Mesenchymal stem cell (in vitro differentiated cells and primary cell): ENCODE measurements at regions not wholly inside any gene's neighbourhood (a gene's known extent, or its start where the extent isn't known, plus 50 kb on each side); places are given as distances from the start of the nearest gene placed in this dataset.

Experiments used
- DNase-seq: peaks from one replicate; pipeline ENCODE4 v3.0.0-alpha.2; 2013
- H2AFZ ChIP-seq: one replicate; pipeline ENCODE4 v1.6.1; 2013; ENCODE audit warnings: low read depth, mild to moderate bottlenecking, control low read depth, inconsistent platforms, low read length, moderate library complexity
- H2AK5ac ChIP-seq: 2 replicates; pipeline ENCODE4 v1.6.1; 2013; ENCODE audit warnings: low read length, moderate library complexity, mild to moderate bottlenecking, inconsistent platforms; ENCODE audit not compliant: severe bottlenecking
- H2BK120ac ChIP-seq: one replicate; pipeline ENCODE4 v1.6.1; 2013; ENCODE audit warnings: low read depth, mild to moderate bottlenecking, inconsistent platforms, low read length, moderate library complexity
- H2BK12ac ChIP-seq, 2 experiments: one replicate each; pipeline ENCODE4 v1.6.1; 2013; ENCODE audit warnings: inconsistent platforms in 2 of 2, low read length in 2 of 2, mild to moderate bottlenecking in 2 of 2, moderate library complexity in 2 of 2, control low read depth in 1 of 2
- H2BK15ac ChIP-seq: one replicate; pipeline ENCODE4 v1.6.1; 2013; ENCODE audit warnings: mild to moderate bottlenecking, low read depth, inconsistent platforms; ENCODE audit not compliant: poor library complexity, severe bottlenecking
- H2BK5ac ChIP-seq: 2 replicates; pipeline ENCODE4 v1.6.1; 2013; ENCODE audit warnings: low read depth, mild to moderate bottlenecking, low read length, control low read depth, inconsistent platforms; ENCODE audit not compliant: poor library complexity, severe bottlenecking
- H3K14ac ChIP-seq, 2 experiments: one replicate each; pipeline ENCODE4 v1.6.1; 2013; ENCODE audit warnings: inconsistent platforms in 2 of 2, low read length in 2 of 2, control low read depth in 1 of 2, mild to moderate bottlenecking in 1 of 2, moderate library complexity in 1 of 2
- H3K18ac ChIP-seq, 2 experiments: one replicate each; pipeline ENCODE4 v1.6.1; 2013; ENCODE audit warnings: inconsistent platforms in 2 of 2, low read length in 2 of 2, control low read depth in 1 of 2, low read depth in 1 of 2, mild to moderate bottlenecking in 1 of 2
- H3K23ac ChIP-seq, 2 experiments: one replicate each; pipeline ENCODE4 v1.6.1; 2013; ENCODE audit warnings: inconsistent platforms in 2 of 2, low read length in 2 of 2, mild to moderate bottlenecking in 2 of 2, moderate library complexity in 2 of 2, control low read depth in 1 of 2
- H3K27ac ChIP-seq: 2 replicates; pipeline ENCODE4 v1.5.1; 2013; ENCODE audit warnings: mild to moderate bottlenecking, moderate library complexity, low read length, control low read depth, inconsistent platforms; ENCODE audit not compliant: poor library complexity, severe bottlenecking
- H3K27me3 ChIP-seq, 2 experiments: 2 replicates each; pipeline versions ENCODE4 v1.6.1 to v1.7.0; 2013; ENCODE audit warnings: low read length in 2 of 2, mild to moderate bottlenecking in 2 of 2, moderate library complexity in 2 of 2, control low read depth in 1 of 2, inconsistent platforms in 1 of 2; ENCODE audit not compliant: control insufficient read depth in 1 of 2, insufficient read depth in 1 of 2
- H3K36me3 ChIP-seq, 2 experiments: 2 replicates each; pipeline versions ENCODE4 v1.6.1 to v1.7.0; 2013; ENCODE audit warnings: low read length in 2 of 2, control low read depth in 1 of 2, inconsistent platforms in 1 of 2, low read depth in 1 of 2, mild to moderate bottlenecking in 1 of 2; ENCODE audit not compliant: insufficient read depth in 2 of 2, control insufficient read depth in 1 of 2
- H3K4ac ChIP-seq, 2 experiments: one replicate each; pipeline ENCODE4 v1.6.1; 2013; ENCODE audit warnings: inconsistent platforms in 2 of 2, low read length in 2 of 2, mild to moderate bottlenecking in 2 of 2, moderate library complexity in 2 of 2, control low read depth in 1 of 2, low read depth in 1 of 2
- H3K4me1 ChIP-seq: 2 replicates; pipeline ENCODE4 v1.6.1; 2013; ENCODE audit warnings: low read depth, low read length, control low read depth; ENCODE audit not compliant: control insufficient read depth, insufficient read depth
- H3K4me2 ChIP-seq: 2 replicates; pipeline ENCODE4 v1.6.1; 2013; ENCODE audit warnings: low read length, mild to moderate bottlenecking, inconsistent platforms; ENCODE audit not compliant: poor library complexity, severe bottlenecking
- H3K4me3 ChIP-seq, 2 experiments: 2 replicates each; pipeline versions ENCODE4 v1.5.1 to v1.7.0; 2013; ENCODE audit warnings: low read length in 2 of 2, mild to moderate bottlenecking in 2 of 2, control low read depth in 1 of 2, low read depth in 1 of 2; ENCODE audit not compliant: insufficient read depth in 1 of 2
- H3K79me1 ChIP-seq: replicated peaks from 2 replicates; pipeline ENCODE4 v1.6.1; 2013; ENCODE audit warnings: mild to moderate bottlenecking, control low read depth, low read length, inconsistent platforms; ENCODE audit not compliant: poor library complexity, severe bottlenecking
- H3K9ac ChIP-seq: 2 replicates; pipeline ENCODE4 v1.7.0; 2013; ENCODE audit warnings: mild to moderate bottlenecking, low read length, moderate library complexity
- H3K9me3 ChIP-seq: 2 replicates; pipeline ENCODE4 v1.7.0; 2013; ENCODE audit warnings: mild to moderate bottlenecking, low read length; ENCODE audit not compliant: control insufficient read depth
- H4K8ac ChIP-seq: one replicate; pipeline ENCODE4 v1.6.1; 2013; ENCODE audit warnings: inconsistent platforms, mild to moderate bottlenecking, low read length, moderate library complexity
- H4K91ac ChIP-seq: one replicate; pipeline ENCODE4 v1.6.1; 2013; ENCODE audit warnings: mild to moderate bottlenecking, low read length, inconsistent platforms
- WGBS: methylation state at CpG from one replicate; pipeline ENCODE4 v1.1.7; 2013; ENCODE audit warnings: mixed read lengths; 5-methylcytosine and 5-hydroxymethylcytosine counted together

DNA sequence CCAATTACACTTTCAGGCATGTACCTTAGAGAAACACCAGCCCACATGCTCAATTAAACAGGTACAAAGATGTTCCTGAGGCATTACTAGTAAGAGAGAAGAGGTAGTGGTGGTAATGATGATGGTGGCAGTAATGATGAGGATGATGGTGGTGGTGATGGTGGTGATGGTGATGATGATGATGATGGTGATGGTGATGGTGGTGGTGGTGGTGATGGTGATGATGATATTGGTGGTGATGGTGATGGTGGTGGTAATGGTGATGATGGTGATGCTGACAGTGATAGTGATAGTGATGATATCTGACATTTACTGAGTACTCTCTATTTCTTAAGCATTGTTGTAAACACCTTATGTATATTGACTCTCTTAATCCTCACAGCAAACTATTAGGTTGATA is 318.4 kb downstream of the NSG2 start:
- H3K27me3 ChIP-seq: peaks cover 0 to 2% of the 10 kb centered on the region in 2 experiments
- no peaks in the 10 kb centered on the region for H3K36me3 ChIP-seq
- no peak overlapping the region for H2BK5ac ChIP-seq
- H3K4me3 ChIP-seq: no peak overlapping the region
- no peak overlapping the region for H3K14ac ChIP-seq
- H4K91ac ChIP-seq: no peak overlapping the region
- no peak overlapping the region for H2BK12ac ChIP-seq
- peaks cover 4% of the 10 kb centered on the region for H3K9me3 ChIP-seq
- no peaks in the 10 kb centered on the region for H3K79me1 ChIP-seq
- H3K27ac ChIP-seq: no peak overlapping the region
- no peak overlapping the region for H2BK15ac ChIP-seq
- no peaks in the 10 kb centered on the region for H3K4me1 ChIP-seq
- no peak overlapping the region for H2BK120ac ChIP-seq
- H2AFZ ChIP-seq: no peak overlapping the region
- no peak overlapping the region for H3K9ac ChIP-seq
- no peak overlapping the region for H2AK5ac ChIP-seq
- no peak overlapping the region for H3K23ac ChIP-seq
- DNase-seq: no peak
- H3K4ac ChIP-seq: no peak overlapping the region
- H3K18ac ChIP-seq: no peak overlapping the region
- no peak overlapping the region for H4K8ac ChIP-seq
- H3K4me2 ChIP-seq: no peak overlapping the region

DNA sequence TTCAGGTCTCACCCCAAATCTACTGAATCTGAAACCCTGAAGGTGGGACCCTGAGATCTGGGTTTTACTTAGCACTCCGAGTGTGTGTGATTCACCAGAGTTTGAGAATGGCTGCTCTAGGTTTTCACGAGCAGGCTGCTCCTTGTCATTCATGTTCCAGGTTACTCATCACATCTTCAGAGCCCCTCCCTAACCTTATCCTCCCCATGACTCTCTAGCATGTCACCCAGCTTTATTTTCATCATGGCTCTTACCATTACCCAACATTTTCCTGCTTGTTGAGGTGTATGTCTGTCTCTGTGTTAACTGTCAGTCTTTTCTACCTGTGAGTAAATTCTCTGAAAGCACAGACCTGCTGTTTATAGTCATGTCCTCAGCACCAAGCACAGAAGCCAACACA is 319.2 kb downstream of the NSG2 start:
- no peak overlapping the region for H3K4me3 ChIP-seq
- H3K9ac ChIP-seq: no peak overlapping the region
- no peak overlapping the region for H2BK120ac ChIP-seq
- no peak overlapping the region for H2BK12ac ChIP-seq
- no peak overlapping the region for H4K91ac ChIP-seq
- H3K9me3 ChIP-seq: peaks cover 4% of the 10 kb centered on the region
- H3K23ac ChIP-seq: no peak overlapping the region
- no peak overlapping the region for H3K18ac ChIP-seq
- no peak overlapping the region for H3K14ac ChIP-seq
- H2BK5ac ChIP-seq: no peak overlapping the region
- H3K4ac ChIP-seq: no peak overlapping the region
- no peak overlapping the region for H3K27ac ChIP-seq
- 91% methylated on average over 2 of the region's 2 CpGs for WGBS
- no peak overlapping the region for H2BK15ac ChIP-seq
- no peak overlapping the region for H2AK5ac ChIP-seq
- no peak for DNase-seq
- no peaks in the 10 kb centered on the region for H3K4me1 ChIP-seq
- peak overlapping the region; percentile 11 for H2AFZ ChIP-seq
- H3K4me2 ChIP-seq: no peak overlapping the region
- no peaks in the 10 kb centered on the region for H3K36me3 ChIP-seq
- no peaks in the 10 kb centered on the region for H3K79me1 ChIP-seq
- H4K8ac ChIP-seq: no peak overlapping the region
- H3K27me3 ChIP-seq: peaks cover 0 to 2% of the 10 kb centered on the region in 2 experiments

DNA sequence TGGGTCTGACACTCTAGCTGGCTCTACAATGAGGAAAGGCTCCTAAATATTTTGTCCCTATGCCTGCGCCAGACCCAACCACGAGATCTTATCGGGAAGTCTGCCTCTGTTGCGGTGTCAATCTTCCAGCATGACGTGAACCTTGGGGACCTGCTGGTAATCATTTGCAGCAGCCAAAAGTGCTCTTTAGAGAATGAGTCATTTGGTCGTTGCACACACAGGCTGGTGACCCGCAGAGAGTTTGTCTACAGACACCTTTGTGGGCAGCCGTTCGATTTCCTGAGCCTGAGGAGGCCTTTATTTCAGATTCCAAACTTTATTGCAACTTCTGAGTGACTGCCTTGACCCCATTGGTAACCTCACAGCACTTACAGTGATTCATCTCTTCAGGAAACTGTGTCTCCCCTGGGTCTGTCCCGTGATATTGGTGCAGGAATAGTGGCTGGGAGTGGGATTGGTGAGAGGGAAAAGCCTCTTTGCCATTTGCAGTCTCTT is 326.1 kb downstream of the NSG2 start:
- no peak overlapping the region for H2BK12ac ChIP-seq
- WGBS: 8% methylated on average over 10 of the region's 10 CpGs

DNA sequence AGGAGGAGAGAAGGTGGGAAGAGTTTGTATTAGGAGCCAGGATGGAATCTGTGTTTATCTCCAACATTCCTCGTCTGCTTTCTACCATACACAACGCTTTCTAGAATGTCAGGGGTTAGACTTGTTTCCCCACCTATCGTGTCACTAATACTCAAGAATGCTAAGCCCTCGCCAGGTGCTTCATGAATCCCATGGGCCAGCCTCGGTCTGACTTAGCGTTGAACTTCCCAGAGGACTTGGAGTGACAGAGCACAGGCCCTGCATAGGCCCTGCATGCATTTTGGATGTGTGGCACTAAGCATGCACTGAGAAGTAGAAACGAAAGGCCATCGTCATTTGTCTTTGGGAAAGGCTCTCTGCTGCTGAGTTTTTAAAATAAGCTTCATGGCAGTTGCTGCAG is 328.7 kb downstream of the NSG2 start:
- no peak overlapping the region for H2AFZ ChIP-seq
- H3K79me1 ChIP-seq: no peaks in the 10 kb centered on the region

More for the DNA sequence above, 326.1 kb downstream of the NSG2 start:
- no peaks in the 10 kb centered on the region for H3K79me1 ChIP-seq
- H2AK5ac ChIP-seq: no peak overlapping the region
- H3K27me3 ChIP-seq: no peaks in the 10 kb centered on the region
- H4K91ac ChIP-seq: no peak overlapping the region
- no peaks in the 10 kb centered on the region for H3K36me3 ChIP-seq
- DNase-seq: peak; percentile 77
- H2BK120ac ChIP-seq: no peak overlapping the region
- H3K4me1 ChIP-seq: no peaks in the 10 kb centered on the region
- H3K4ac ChIP-seq: no peak overlapping the region
- peak overlapping the region; percentile 30 for H3K9ac ChIP-seq
- H3K4me3 ChIP-seq: no peak overlapping the region
- no peak overlapping the region for H2BK15ac ChIP-seq
- no peak overlapping the region for H3K23ac ChIP-seq
- no peaks in the 10 kb centered on the region for H3K9me3 ChIP-seq
- H3K14ac ChIP-seq: no peak overlapping the region
- no peak overlapping the region for H4K8ac ChIP-seq
- H2AFZ ChIP-seq: peak overlapping the region; percentile 62
- no peak overlapping the region for H2BK5ac ChIP-seq
- H3K27ac ChIP-seq: no peak overlapping the region
- H3K4me2 ChIP-seq: no peak overlapping the region
- H3K18ac ChIP-seq: no peak overlapping the region

More for the DNA sequence above, 328.7 kb downstream of the NSG2 start:
- Histone ChIP-seq H3K9me3 (no peaks in the 10 kb centered on the region), H2BK120ac (no peak overlapping the region), H3K36me3 (no peaks in the 10 kb centered on the region), H3K23ac (no peak overlapping the region), H3K4me1 (no peaks in the 10 kb centered on the region), H3K27ac (no peak overlapping the region), H2BK5ac (no peak overlapping the region), H3K14ac (no peak overlapping the region), H3K4ac (no peak overlapping the region), H2AK5ac (no peak overlapping the region), H3K27me3 (no peaks in the 10 kb centered on the region), H3K4me3 (no peak overlapping the region), H4K8ac (no peak overlapping the region), H2BK12ac (peak overlapping the region in 1 of 2 experiments; percentile 31), H2BK15ac (no peak overlapping the region), H4K91ac (no peak overlapping the region), H3K9ac (no peak overlapping the region), H3K4me2 (no peak overlapping the region), H3K18ac (no peak overlapping the region)
- WGBS: 78% methylated on average over 8 of the region's 8 CpGs
- no peak for DNase-seq
